ENCODE measurements at regions not wholly inside any gene's neighbourhood (a gene's known extent, or its start where the extent isn't known, plus 50 kb on each side); places are given as distances from the start of the nearest gene placed in this dataset.

- no peaks in the 10 kb centered on the region for H3K36me3 ChIP-seq (ENCODE audit: insufficient read depth, low read length)
These were observed 50.4 kb upstream of the CIBAR2 start for GRCh38 chr16:85162478-85163277.

More at GRCh38 chr16:85162478-85163277, 50.4 kb upstream of the CIBAR2 start:
- no peaks in the 10 kb centered on the region for H3K79me2 ChIP-seq (replicated peaks; ENCODE audit: insufficient read depth, low read length)
- no peak overlapping the region for H3K9ac ChIP-seq (ENCODE audit: low read length)
- no peaks in the 10 kb centered on the region for H3K27me3 ChIP-seq (ENCODE audit: insufficient read depth, low read depth, low read length)
- TF ChIP-seq EP300 (conservative IDR thresholded peaks at IDR 0.05; ENCODE audit: poor library complexity, severe bottlenecking) = no peak
- TF ChIP-seq EZH2 (IDR thresholded peaks at IDR 0.05; ENCODE audit: borderline replicate concordance, insufficient read depth, low read length, poor library complexity, severe bottlenecking) = no peak
- TF ChIP-seq, protein P1, sequence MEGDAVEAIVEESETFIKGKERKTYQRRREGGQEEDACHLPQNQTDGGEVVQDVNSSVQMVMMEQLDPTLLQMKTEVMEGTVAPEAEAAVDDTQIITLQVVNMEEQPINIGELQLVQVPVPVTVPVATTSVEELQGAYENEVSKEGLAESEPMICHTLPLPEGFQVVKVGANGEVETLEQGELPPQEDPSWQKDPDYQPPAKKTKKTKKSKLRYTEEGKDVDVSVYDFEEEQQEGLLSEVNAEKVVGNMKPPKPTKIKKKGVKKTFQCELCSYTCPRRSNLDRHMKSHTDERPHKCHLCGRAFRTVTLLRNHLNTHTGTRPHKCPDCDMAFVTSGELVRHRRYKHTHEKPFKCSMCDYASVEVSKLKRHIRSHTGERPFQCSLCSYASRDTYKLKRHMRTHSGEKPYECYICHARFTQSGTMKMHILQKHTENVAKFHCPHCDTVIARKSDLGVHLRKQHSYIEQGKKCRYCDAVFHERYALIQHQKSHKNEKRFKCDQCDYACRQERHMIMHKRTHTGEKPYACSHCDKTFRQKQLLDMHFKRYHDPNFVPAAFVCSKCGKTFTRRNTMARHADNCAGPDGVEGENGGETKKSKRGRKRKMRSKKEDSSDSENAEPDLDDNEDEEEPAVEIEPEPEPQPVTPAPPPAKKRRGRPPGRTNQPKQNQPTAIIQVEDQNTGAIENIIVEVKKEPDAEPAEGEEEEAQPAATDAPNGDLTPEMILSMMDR (IDR thresholded peaks at IDR 0.05; ENCODE audit: poor library complexity, severe bottlenecking) = no peak
- no peak for TF ChIP-seq TAF1 (IDR thresholded peaks at IDR 0.05; ENCODE audit: low read depth)
- TF ChIP-seq SMC3 (conservative IDR thresholded peaks at IDR 0.05; ENCODE audit: poor library complexity) = no peak
- no peak for TF ChIP-seq POLR2AphosphoS5 (IDR thresholded peaks at IDR 0.05)
- TF ChIP-seq MXI1 (conservative IDR thresholded peaks at IDR 0.05; ENCODE audit: poor library complexity, severe bottlenecking) = no peak
- TF ChIP-seq RAD21 (conservative IDR thresholded peaks at IDR 0.05) = no peak
- TF ChIP-seq REST (IDR thresholded peaks at IDR 0.05; ENCODE audit: borderline replicate concordance) = no peak
- H3F3A ChIP-seq (ENCODE audit: insufficient read depth, low read length, poor library complexity, severe bottlenecking) = no peaks in the 10 kb centered on the region
- H4K20me1 ChIP-seq (ENCODE audit: insufficient read depth) = no peaks in the 10 kb centered on the region
- no peak overlapping the region for H3K27ac ChIP-seq (ENCODE audit: low read length)
- H2AFZ ChIP-seq (ENCODE audit: low read depth, low read length) = no peak overlapping the region
- no peaks in the 10 kb centered on the region for H3K9me3 ChIP-seq (ENCODE audit: low read length)
- no peaks in the 10 kb centered on the region for H3K9me2 ChIP-seq (ENCODE audit: insufficient read depth, low read length)
- H3K4me2 ChIP-seq (ENCODE audit: low read length) = no peak overlapping the region
- H3K4me3 ChIP-seq (ENCODE audit: low read length) = no peak overlapping the region
